Neuronal stem cell (in vitro differentiated cells): ENCODE measurements at regions not wholly inside any gene's neighbourhood (a gene's known extent, or its start where the extent isn't known, plus 50 kb on each side); places are given as distances from the start of the nearest gene placed in this dataset.

ENCODE experiments used
- DNase-seq: peaks from one replicate; pipeline ENCODE4 v3.0.0-alpha.2; 2013; ENCODE audit warnings: low spot score
- H2AFZ ChIP-seq: one replicate; pipeline ENCODE4 v1.6.1; 2013; ENCODE audit warnings: mild to moderate bottlenecking, low read length, inconsistent platforms
- H2AK5ac ChIP-seq: 2 replicates; pipeline ENCODE4 v1.6.1; 2013; ENCODE audit warnings: low read depth, mild to moderate bottlenecking, inconsistent platforms, low read length, moderate library complexity, mixed read lengths
- H2BK120ac ChIP-seq: 2 replicates; pipeline ENCODE4 v1.6.1; 2013; ENCODE audit warnings: low read depth, mild to moderate bottlenecking, inconsistent platforms, low read length, moderate library complexity, mixed read lengths
- H2BK12ac ChIP-seq: one replicate; pipeline ENCODE4 v1.6.1; 2013; ENCODE audit warnings: low read length, inconsistent platforms
- H2BK15ac ChIP-seq: 2 replicates; pipeline ENCODE4 v1.6.1; 2013; ENCODE audit warnings: mild to moderate bottlenecking, low read length, inconsistent platforms, mixed read lengths
- H2BK5ac ChIP-seq: one replicate; pipeline ENCODE4 v1.6.1; 2013; ENCODE audit warnings: inconsistent platforms, mild to moderate bottlenecking, low read length, moderate library complexity
- H3K14ac ChIP-seq: one replicate; pipeline ENCODE4 v1.6.1; 2013; ENCODE audit warnings: low read length, inconsistent platforms
- H3K18ac ChIP-seq: 2 replicates; pipeline ENCODE4 v1.6.1; 2013; ENCODE audit warnings: low read length, inconsistent platforms
- H3K23ac ChIP-seq: 2 replicates; pipeline ENCODE4 v1.6.1; 2013; ENCODE audit warnings: low read depth, mild to moderate bottlenecking, mixed read lengths, low read length, inconsistent platforms; ENCODE audit not compliant: poor library complexity
- H3K27ac ChIP-seq: replicated peaks from 3 replicates; pipeline ENCODE4 v1.5.1; 2013; ENCODE audit warnings: low read length, inconsistent platforms
- H3K27me3 ChIP-seq, 3 experiments: 2 replicates each; pipeline ENCODE4 v1.6.1; 2013; ENCODE audit warnings: low read length in 3 of 3, mild to moderate bottlenecking in 2 of 3, inconsistent platforms in 1 of 3, low read depth in 1 of 3, mixed read lengths in 1 of 3, moderate library complexity in 1 of 3; ENCODE audit not compliant: control insufficient read depth in 3 of 3, insufficient read depth in 3 of 3
- H3K36me3 ChIP-seq, 2 donors: replicated peaks in 1 of 2; 2 replicates each; pipeline ENCODE4 v1.6.1; 2013; ENCODE audit warnings: low read length in 2 of 2; ENCODE audit not compliant: control insufficient read depth in 2 of 2, insufficient read depth in 2 of 2
- H3K4ac ChIP-seq: 2 replicates; pipeline ENCODE4 v1.6.1; 2013; ENCODE audit warnings: inconsistent platforms, mild to moderate bottlenecking, low read length, moderate library complexity
- H3K4me1 ChIP-seq, 2 donors: 1 replicate in 1 of 2; 2 replicates in 1 of 2; pipeline ENCODE4 v1.6.1; 2013; ENCODE audit warnings: low read length in 2 of 2, low read depth in 1 of 2; ENCODE audit not compliant: control insufficient read depth in 2 of 2, insufficient read depth in 1 of 2
- H3K4me2 ChIP-seq: one replicate; pipeline ENCODE4 v1.6.1; 2013; ENCODE audit warnings: mild to moderate bottlenecking, low read length, inconsistent platforms; ENCODE audit not compliant: insufficient read depth, poor library complexity, severe bottlenecking
- H3K4me3 ChIP-seq, 2 donors: 2 replicates each; pipeline ENCODE4 v1.5.1; 2013; ENCODE audit warnings: low read length in 2 of 2, mild to moderate bottlenecking in 2 of 2, inconsistent platforms in 1 of 2, moderate library complexity in 1 of 2
- H3K79me1 ChIP-seq: one replicate; pipeline ENCODE4 v1.6.1; 2013; ENCODE audit warnings: low read depth, mild to moderate bottlenecking, inconsistent platforms, low read length, moderate library complexity
- H3K9ac ChIP-seq: one replicate; pipeline ENCODE4 v1.6.1; 2013; ENCODE audit warnings: mild to moderate bottlenecking, low read depth, low read length, inconsistent platforms; ENCODE audit not compliant: poor library complexity
- H3K9me3 ChIP-seq, 2 donors: replicated peaks in 1 of 2; 2 replicates each; pipeline versions ENCODE3 to v1.6.1; 2013; ENCODE audit warnings: low read length in 2 of 2, mild to moderate bottlenecking in 2 of 2, inconsistent platforms in 1 of 2, low read depth in 1 of 2, mixed read lengths in 1 of 2, moderate library complexity in 1 of 2; ENCODE audit not compliant: control insufficient read depth in 2 of 2, insufficient read depth in 1 of 2
- H4K8ac ChIP-seq: one replicate; pipeline ENCODE4 v1.6.1; 2013; ENCODE audit warnings: low read depth, mild to moderate bottlenecking, inconsistent platforms, low read length, moderate library complexity
- H4K91ac ChIP-seq: one replicate; pipeline ENCODE4 v1.6.1; 2013; ENCODE audit warnings: low read length, low read depth, mild to moderate bottlenecking, inconsistent platforms; ENCODE audit not compliant: poor library complexity
- WGBS, 2 donors: extraction: QIAGEN DNeasy Blood & Tissue Kit; methylation state at CpG; one replicate each; pipeline ENCODE4 v1.1.7; 2013; ENCODE audit warnings: missing lambda C conversion rate in 2 of 2, mixed read lengths in 1 of 2; ENCODE audit not compliant: insufficient read length in 2 of 2, insufficient replicate concordance in 1 of 2; ENCODE audit errors: extremely low coverage in 2 of 2; 5-methylcytosine and 5-hydroxymethylcytosine counted together

GRCh38 chr3:168267179-168267578, 171.5 kb upstream of the GOLIM4 start:
- Histone ChIP-seq H3K27ac (no peak overlapping the region), H3K23ac (no peak overlapping the region), H3K4me1 (peaks cover 7 to 12% of the 10 kb centered on the region in 2 donors), H4K91ac (no peak overlapping the region), H2BK15ac (no peak overlapping the region), H3K4me2 (no peak overlapping the region), H3K27me3 (no peaks in the 10 kb centered on the region), H3K79me1 (no peaks in the 10 kb centered on the region), H4K8ac (no peak overlapping the region), H2BK5ac (no peak overlapping the region), H2AK5ac (no peak overlapping the region), H3K4me3 (no peak overlapping the region), H2BK120ac (no peak overlapping the region), H3K4ac (no peak overlapping the region), H3K14ac (no peak overlapping the region), H3K36me3 (peaks cover 0 to 28% of the 10 kb centered on the region in 2 donors), H2AFZ (no peak overlapping the region), H3K9me3 (peaks cover 0 to 60% of the 10 kb centered on the region in 2 donors), H2BK12ac (no peak overlapping the region), H3K18ac (no peak overlapping the region), H3K9ac (no peak overlapping the region)
- no peak for DNase-seq
- no CpG with 5 or more reads among the region's 1 CpG for WGBS, 2 donors

- Histone ChIP-seq H2AK5ac (no peak overlapping the region), H4K8ac (no peak overlapping the region), H4K91ac (no peak overlapping the region), H3K79me1 (no peaks in the 10 kb centered on the region), H3K4ac (no peak overlapping the region), H2BK120ac (no peak overlapping the region), H3K4me3 (no peak overlapping the region), H2BK15ac (no peak overlapping the region), H3K27me3 (no peaks in the 10 kb centered on the region), H3K14ac (no peak overlapping the region), H3K27ac (no peak overlapping the region), H3K9ac (no peak overlapping the region), H2AFZ (no peak overlapping the region), H2BK5ac (no peak overlapping the region), H3K4me1 (peaks cover 4 to 6% of the 10 kb centered on the region in 2 donors), H3K36me3 (peaks cover 0 to 33% of the 10 kb centered on the region in 2 donors), H3K23ac (no peak overlapping the region), H3K9me3 (peaks cover 0 to 63% of the 10 kb centered on the region in 2 donors), H3K4me2 (no peak overlapping the region), H2BK12ac (no peak overlapping the region), H3K18ac (no peak overlapping the region)
- WGBS, 2 donors = no CpG with 5 or more reads among the region's 7 CpGs
- DNase-seq = no peak
Measured at GRCh38 chr3:168266335-168266734, 170.6 kb upstream of the GOLIM4 start.

GRCh38 chr3:168262887-168263286, 167.2 kb upstream of the GOLIM4 start:
- Histone ChIP-seq H3K79me1 (no peaks in the 10 kb centered on the region), H3K23ac (no peak overlapping the region), H2BK15ac (no peak overlapping the region), H2AFZ (no peak overlapping the region), H4K8ac (no peak overlapping the region), H3K27me3 (no peaks in the 10 kb centered on the region), H3K9me3 (peaks cover 0 to 50% of the 10 kb centered on the region in 2 donors), H3K14ac (no peak overlapping the region), H4K91ac (no peak overlapping the region), H2BK12ac (no peak overlapping the region), H3K18ac (no peak overlapping the region), H3K4me2 (no peak overlapping the region), H3K4ac (no peak overlapping the region), H3K4me1 (no peaks in the 10 kb centered on the region), H2AK5ac (no peak overlapping the region), H2BK120ac (no peak overlapping the region), H3K36me3 (peaks cover 0 to 60% of the 10 kb centered on the region in 2 donors), H3K4me3 (no peak overlapping the region), H3K27ac (no peak overlapping the region), H2BK5ac (no peak overlapping the region), H3K9ac (no peak overlapping the region)
- DNase-seq = no peak

- Histone ChIP-seq H3K4me2 (no peak overlapping the region), H2BK120ac (no peak overlapping the region), H3K4ac (no peak overlapping the region)
Measured at GRCh38 chr3:168260859-168261258, 165.1 kb upstream of the GOLIM4 start.

More at GRCh38 chr3:168260859-168261258, 165.1 kb upstream of the GOLIM4 start:
- no peak overlapping the region for H3K4me3 ChIP-seq
- no peaks in the 10 kb centered on the region for H3K27me3 ChIP-seq
- DNase-seq = no peak
- H3K23ac ChIP-seq = no peak overlapping the region
- no peaks in the 10 kb centered on the region for H3K4me1 ChIP-seq
- H3K9me3 ChIP-seq = peaks cover 0 to 48% of the 10 kb centered on the region in 2 donors
- no peak overlapping the region for H2AFZ ChIP-seq
- H3K9ac ChIP-seq = no peak overlapping the region
- no peak overlapping the region for H2AK5ac ChIP-seq
- H3K27ac ChIP-seq = no peak overlapping the region
- H2BK15ac ChIP-seq = no peak overlapping the region
- H4K91ac ChIP-seq = no peak overlapping the region
- WGBS, 2 donors = no CpG with 5 or more reads among the region's 1 CpG
- no peaks in the 10 kb centered on the region for H3K79me1 ChIP-seq
- no peak overlapping the region for H3K18ac ChIP-seq
- H3K14ac ChIP-seq = no peak overlapping the region
- H4K8ac ChIP-seq = no peak overlapping the region
- no peak overlapping the region for H2BK5ac ChIP-seq
- H2BK12ac ChIP-seq = no peak overlapping the region
- peaks cover 0 to 51% of the 10 kb centered on the region in 2 donors for H3K36me3 ChIP-seq
